ENCODE measurements at regions not wholly inside any gene's neighbourhood (a gene's known extent, or its start where the extent isn't known, plus 50 kb on each side); places are given as distances from the start of the nearest gene placed in this dataset.

DNA sequence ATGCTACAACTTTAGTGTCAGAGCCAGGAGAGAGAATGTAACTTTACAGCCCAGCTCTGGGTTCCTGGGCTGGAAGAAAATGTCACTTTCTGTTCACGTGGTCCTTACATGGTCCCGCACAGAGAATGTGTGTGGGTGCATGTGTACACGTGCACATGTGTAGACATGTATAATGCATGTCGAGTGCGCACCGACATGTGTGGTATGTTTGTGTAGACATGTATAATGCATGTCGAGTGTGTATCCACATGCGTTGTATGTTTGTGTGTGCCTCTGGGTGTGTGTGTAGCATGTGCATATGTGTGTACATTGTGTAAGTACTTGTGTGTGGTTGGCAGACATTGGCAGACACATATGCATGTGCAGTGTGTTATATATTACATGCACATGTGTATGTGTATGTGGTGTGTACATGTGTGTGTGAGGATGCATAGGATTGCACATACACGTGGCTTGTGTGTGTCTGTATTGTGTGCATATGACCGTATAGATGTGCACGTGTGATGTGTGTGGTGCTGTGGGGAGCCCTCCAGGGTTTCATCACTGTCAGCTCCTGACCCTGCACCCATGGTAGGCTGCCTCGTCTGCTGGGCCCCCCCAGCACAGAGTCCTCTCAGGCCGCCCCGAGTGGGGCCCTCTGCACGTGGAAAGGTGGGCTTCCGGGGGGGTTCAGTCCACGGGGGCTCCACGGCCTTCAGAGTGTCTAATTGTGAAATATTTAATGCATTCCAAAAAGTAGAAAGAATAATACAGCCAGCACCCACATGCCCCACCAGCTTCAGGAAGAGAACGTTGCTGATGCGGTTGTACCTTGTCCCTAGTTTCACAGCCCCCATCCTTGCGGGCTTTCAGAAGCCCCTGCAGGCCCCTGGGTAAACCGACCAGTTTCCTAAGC lies 214.2 kb upstream of the GSE1 start:
- H3K36me3 ChIP-seq (ENCODE audit: insufficient read depth) = no peaks in the 10 kb centered on the region
- H3K4me3 ChIP-seq (IDR thresholded peaks at IDR 0.05; ENCODE audit: insufficient read depth, low read depth, low read length) = no peak overlapping the region
- H3K4me2 ChIP-seq = no peak overlapping the region
- no peak overlapping the region for H2AFZ ChIP-seq (ENCODE audit: low read depth)
- H3K27me3 ChIP-seq (ENCODE audit: insufficient read depth, low read depth) = peaks cover 51% of the 10 kb centered on the region
- H4K20me1 ChIP-seq (ENCODE audit: insufficient read depth) = no peaks in the 10 kb centered on the region
- no peaks in the 10 kb centered on the region for H3K79me2 ChIP-seq (ENCODE audit: insufficient read depth, low read depth)
- TF ChIP-seq, protein P1, sequence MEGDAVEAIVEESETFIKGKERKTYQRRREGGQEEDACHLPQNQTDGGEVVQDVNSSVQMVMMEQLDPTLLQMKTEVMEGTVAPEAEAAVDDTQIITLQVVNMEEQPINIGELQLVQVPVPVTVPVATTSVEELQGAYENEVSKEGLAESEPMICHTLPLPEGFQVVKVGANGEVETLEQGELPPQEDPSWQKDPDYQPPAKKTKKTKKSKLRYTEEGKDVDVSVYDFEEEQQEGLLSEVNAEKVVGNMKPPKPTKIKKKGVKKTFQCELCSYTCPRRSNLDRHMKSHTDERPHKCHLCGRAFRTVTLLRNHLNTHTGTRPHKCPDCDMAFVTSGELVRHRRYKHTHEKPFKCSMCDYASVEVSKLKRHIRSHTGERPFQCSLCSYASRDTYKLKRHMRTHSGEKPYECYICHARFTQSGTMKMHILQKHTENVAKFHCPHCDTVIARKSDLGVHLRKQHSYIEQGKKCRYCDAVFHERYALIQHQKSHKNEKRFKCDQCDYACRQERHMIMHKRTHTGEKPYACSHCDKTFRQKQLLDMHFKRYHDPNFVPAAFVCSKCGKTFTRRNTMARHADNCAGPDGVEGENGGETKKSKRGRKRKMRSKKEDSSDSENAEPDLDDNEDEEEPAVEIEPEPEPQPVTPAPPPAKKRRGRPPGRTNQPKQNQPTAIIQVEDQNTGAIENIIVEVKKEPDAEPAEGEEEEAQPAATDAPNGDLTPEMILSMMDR (conservative IDR thresholded peaks at IDR 0.05; ENCODE audit: low read depth, low read length) = no peak
- H3K27ac ChIP-seq = no peak overlapping the region
- H3K9ac ChIP-seq = no peak overlapping the region
- no peaks in the 10 kb centered on the region for H3K4me1 ChIP-seq (ENCODE audit: low read depth, poor library complexity, severe bottlenecking)

DNA sequence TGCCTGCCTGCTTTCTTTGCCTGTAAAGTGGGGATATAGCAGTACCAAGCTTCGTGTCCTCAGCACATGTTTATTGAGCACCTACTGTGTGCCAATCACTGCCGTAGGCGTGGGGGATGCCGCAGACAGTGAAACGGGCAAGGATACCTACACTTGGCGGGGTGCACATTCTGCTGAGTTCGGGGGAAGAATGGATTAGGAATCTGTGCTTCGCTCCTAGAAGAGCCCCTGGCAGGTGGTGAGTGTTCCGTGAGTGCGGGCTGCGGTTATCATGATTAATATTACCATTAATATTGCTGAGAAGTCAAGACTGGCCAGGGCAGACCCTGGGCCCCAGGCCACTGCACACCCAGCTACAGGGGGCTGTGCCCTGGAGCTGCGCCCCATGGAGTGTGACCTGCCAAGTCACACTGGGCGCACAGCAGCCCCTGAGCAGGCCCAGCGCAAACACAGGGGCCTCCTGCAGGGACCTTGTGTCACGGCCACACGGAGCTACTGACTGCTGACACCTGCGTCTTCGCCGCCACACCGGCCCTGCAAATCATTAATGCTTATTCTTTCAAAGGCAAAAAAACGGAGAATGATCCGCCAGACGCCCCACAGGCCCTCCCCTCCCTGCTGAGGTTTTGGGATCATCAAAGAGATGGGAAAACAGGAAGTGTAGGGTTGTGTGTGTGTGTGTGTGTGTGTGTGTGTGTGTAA lies 213.4 kb upstream of the GSE1 start:
- Histone ChIP-seq H3K4me1 (ENCODE audit: low read depth, poor library complexity, severe bottlenecking) (no peaks in the 10 kb centered on the region), H3K4me3 (IDR thresholded peaks at IDR 0.05; ENCODE audit: insufficient read depth, low read depth, low read length) (no peak overlapping the region), H3K9ac (no peak overlapping the region), H3K79me2 (ENCODE audit: insufficient read depth, low read depth) (no peaks in the 10 kb centered on the region), H3K27me3 (ENCODE audit: insufficient read depth, low read depth) (peaks cover 43% of the 10 kb centered on the region), H3K27ac (no peak overlapping the region), H4K20me1 (ENCODE audit: insufficient read depth) (no peaks in the 10 kb centered on the region), H2AFZ (ENCODE audit: low read depth) (no peak overlapping the region), H3K36me3 (ENCODE audit: insufficient read depth) (no peaks in the 10 kb centered on the region), H3K4me2 (no peak overlapping the region)
- TF ChIP-seq, protein P1 (conservative IDR thresholded peaks at IDR 0.05; ENCODE audit: low read depth, low read length) = no peak

DNA sequence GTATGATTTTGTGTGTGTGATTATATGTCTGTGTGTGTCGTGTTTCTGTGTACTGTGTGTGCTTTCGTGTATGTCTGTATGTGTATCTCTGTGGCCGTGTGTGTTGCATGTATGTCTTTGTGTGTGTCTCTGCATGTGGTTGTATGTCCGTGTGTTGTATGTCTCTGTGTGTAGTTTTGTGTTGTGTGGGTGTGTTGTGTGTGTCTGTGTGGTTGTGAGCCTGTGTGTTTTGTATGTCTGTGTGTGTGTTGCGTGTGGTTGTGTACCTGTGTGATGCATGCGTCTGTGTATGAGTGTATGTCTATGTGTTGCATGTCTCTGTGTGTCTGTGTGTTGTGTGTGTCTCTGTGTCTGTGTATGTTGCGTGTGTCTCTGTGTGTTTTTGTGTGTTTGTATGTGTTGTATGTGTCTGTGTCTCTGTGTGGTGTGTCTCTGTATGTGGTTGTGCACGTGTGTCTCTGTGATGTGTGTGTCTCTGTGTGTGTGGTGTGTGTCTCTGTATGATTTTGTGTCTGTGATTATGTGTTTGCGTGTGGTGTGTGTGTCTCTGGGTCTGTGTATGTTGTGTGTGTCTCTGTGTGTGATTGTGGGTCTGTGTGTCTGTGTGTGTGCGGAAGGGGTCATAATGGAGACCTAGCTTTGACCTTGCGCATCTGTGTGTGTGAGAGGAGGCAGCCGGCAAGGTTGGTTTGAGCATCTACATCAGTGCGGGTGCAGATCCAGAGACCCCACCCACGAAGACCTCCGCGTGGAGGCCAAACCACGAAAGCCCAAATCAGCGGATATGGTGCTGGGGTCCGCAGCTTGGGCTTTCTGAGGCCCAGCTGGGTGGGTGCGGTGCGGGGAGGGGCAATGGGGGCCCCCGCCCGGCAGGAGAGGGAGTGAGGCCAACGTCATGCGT lies 212.6 kb upstream of the GSE1 start:
- Histone ChIP-seq H3K4me1 (ENCODE audit: low read depth, poor library complexity, severe bottlenecking) (no peaks in the 10 kb centered on the region), H3K27ac (no peak overlapping the region), H3K4me3 (IDR thresholded peaks at IDR 0.05; ENCODE audit: insufficient read depth, low read depth, low read length) (no peak overlapping the region), H2AFZ (ENCODE audit: low read depth) (no peak overlapping the region), H3K36me3 (ENCODE audit: insufficient read depth) (no peaks in the 10 kb centered on the region), H3K79me2 (ENCODE audit: insufficient read depth, low read depth) (no peaks in the 10 kb centered on the region), H3K9ac (no peak overlapping the region), H4K20me1 (ENCODE audit: insufficient read depth) (no peaks in the 10 kb centered on the region), H3K4me2 (no peak overlapping the region), H3K27me3 (ENCODE audit: insufficient read depth, low read depth) (peaks cover 35% of the 10 kb centered on the region)
- TF ChIP-seq, protein P1 (conservative IDR thresholded peaks at IDR 0.05; ENCODE audit: low read depth, low read length) = no peak

DNA sequence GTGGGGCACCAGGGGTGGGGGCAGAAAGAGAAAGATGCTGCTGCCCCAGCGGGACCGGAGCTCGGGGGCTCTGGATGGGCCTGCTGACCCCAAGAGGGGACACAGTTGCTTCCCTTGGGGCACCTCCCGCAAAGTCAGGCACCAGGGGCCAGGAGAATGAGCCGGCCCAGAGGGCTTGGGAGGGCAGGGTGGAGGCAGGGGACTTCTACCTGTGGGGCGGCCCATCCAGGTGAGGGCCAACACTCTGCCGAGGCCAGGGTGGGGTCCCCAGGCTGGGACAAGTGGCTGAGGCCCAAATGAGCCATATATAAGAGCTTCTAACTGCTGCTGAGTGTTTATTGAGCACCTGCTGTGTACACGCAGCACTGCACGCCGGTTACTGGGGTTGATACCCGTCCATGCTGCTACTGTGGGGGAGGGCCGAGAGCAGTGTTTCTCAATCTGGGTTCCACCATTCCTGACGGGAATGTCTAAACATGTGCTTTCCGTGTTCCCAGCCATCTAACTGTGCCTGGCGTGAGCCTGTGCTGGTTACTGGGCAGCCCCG lies 211.7 kb upstream of the GSE1 start:
- Histone ChIP-seq H3K9ac (no peak overlapping the region), H4K20me1 (ENCODE audit: insufficient read depth) (no peaks in the 10 kb centered on the region), H3K79me2 (ENCODE audit: insufficient read depth, low read depth) (no peaks in the 10 kb centered on the region), H3K27me3 (ENCODE audit: insufficient read depth, low read depth) (peaks cover 28% of the 10 kb centered on the region), H2AFZ (ENCODE audit: low read depth) (no peak overlapping the region), H3K27ac (no peak overlapping the region), H3K4me3 (IDR thresholded peaks at IDR 0.05; ENCODE audit: insufficient read depth, low read depth, low read length) (no peak overlapping the region), H3K36me3 (ENCODE audit: insufficient read depth) (no peaks in the 10 kb centered on the region), H3K4me2 (no peak overlapping the region), H3K4me1 (ENCODE audit: low read depth, poor library complexity, severe bottlenecking) (no peaks in the 10 kb centered on the region)
- TF ChIP-seq, protein P1 (conservative IDR thresholded peaks at IDR 0.05; ENCODE audit: low read depth, low read length) = no peak

Data from KMS-11 (cell line).